C1 segment of cervical spinal cord (tissue), 14 donors: ENCODE measurements at regions not wholly inside any gene's neighbourhood (a gene's known extent, or its start where the extent isn't known, plus 50 kb on each side); places are given as distances from the start of the nearest gene placed in this dataset.

ENCODE experiments used
- DNase-seq, 14 donors: peaks; one replicate each; lab custom pipeline; 2025; lab: John Stamatoyannopoulos, UW

GRCh38 chr5:175170899-175171298 lies 273.1 kb downstream of the DRD1 start:
- no peak for DNase-seq

GRCh38 chr5:175168882-175169507 lies 275.0 kb downstream of the DRD1 start:
- DNase-seq: no peak

GRCh38 chr5:175166026-175166425 lies 278.0 kb downstream of the DRD1 start:
- DNase-seq: no peak

GRCh38 chr5:175163586-175164275 lies 280.3 kb downstream of the DRD1 start:
- no peak for DNase-seq

GRCh38 chr5:175162036-175162435 lies 281.9 kb downstream of the DRD1 start:
- DNase-seq: no peak

- no peak for DNase-seq
Observed at GRCh38 chr5:175159956-175160355, 284.0 kb downstream of the DRD1 start.

GRCh38 chr5:175148636-175149172 lies 295.3 kb downstream of the DRD1 start:
- no peak for DNase-seq

GRCh38 chr5:175146733-175147132 lies 297.2 kb downstream of the DRD1 start:
- no peak for DNase-seq

- DNase-seq: no peak
Observed at GRCh38 chr5:175141421-175141820, 302.6 kb downstream of the DRD1 start.

- no peak for DNase-seq
Observed at GRCh38 chr5:175133185-175133584, 310.8 kb downstream of the DRD1 start.

GRCh38 chr5:175131432-175131831 lies 312.6 kb downstream of the DRD1 start:
- DNase-seq: no peak

GRCh38 chr5:175129619-175130018 lies 314.4 kb downstream of the DRD1 start:
- DNase-seq: no peak

- DNase-seq: no peak
Observed at GRCh38 chr5:175129121-175129520, 314.9 kb downstream of the DRD1 start.

GRCh38 chr5:175124821-175125220 lies 319.2 kb downstream of the DRD1 start:
- DNase-seq: no peak

- no peak for DNase-seq
Observed at GRCh38 chr5:175124251-175124813, 319.6 kb downstream of the DRD1 start.

GRCh38 chr5:175123542-175123941 lies 320.4 kb downstream of the DRD1 start:
- DNase-seq: no peak

GRCh38 chr5:175121457-175121856 lies 322.5 kb downstream of the DRD1 start:
- no peak for DNase-seq

- DNase-seq: no peak
Observed at GRCh38 chr5:175120412-175120811, 323.6 kb downstream of the DRD1 start.

GRCh38 chr5:175118700-175119309 lies 325.2 kb downstream of the DRD1 start:
- no peak for DNase-seq

- no peak for DNase-seq
Observed at GRCh38 chr5:175116466-175117048, 327.4 kb downstream of the DRD1 start.

- no peak for DNase-seq
Observed at GRCh38 chr5:175115831-175116230, 328.2 kb downstream of the DRD1 start.

- DNase-seq: no peak
Observed at GRCh38 chr5:175113947-175114346, 330.0 kb downstream of the DRD1 start.
